ENCODE measurements at regions not wholly inside any gene's neighbourhood (a gene's known extent, or its start where the extent isn't known, plus 50 kb on each side); places are given as distances from the start of the nearest gene placed in this dataset.

DNA sequence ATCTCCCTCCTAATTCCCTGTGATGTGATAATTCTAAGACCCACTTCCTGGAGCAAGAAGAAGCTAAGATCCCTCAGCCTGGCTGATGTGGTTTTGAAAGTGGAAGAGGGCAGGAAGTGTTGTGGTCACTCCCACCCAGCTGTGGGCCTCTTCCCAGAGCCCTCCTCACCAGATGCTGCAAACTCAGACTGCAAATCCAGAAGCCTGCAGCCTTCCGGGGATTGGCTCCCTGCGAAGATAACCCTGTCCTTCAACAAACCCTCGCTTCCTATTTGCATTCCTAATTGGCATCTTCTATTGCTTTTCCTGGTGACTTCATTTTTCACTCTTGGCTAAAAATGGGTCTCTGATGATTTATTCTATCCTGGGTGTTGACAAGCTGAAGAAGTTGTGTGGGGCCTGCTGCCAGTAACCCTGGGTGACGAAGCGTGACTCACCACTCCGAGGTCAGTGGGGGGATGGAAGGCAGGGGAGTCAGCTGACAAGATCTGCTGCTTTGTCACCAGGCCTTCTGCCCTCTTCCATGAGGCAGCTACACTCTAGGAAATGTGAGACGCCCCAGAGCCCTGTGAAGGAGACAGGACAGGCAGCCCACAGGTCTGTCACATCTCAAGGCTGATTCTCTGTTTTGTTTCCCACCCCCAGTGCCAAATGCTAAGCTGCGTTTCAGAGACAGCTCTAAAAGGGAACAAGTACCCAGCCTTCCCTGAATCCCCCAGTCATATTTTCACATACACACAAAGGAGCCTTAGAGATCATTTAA lies 99.7 kb upstream of the LIPC start (continued):
- TF ChIP-seq ZNF703 (CRISPR knock-in tag; IDR thresholded peaks at IDR 0.05; ENCODE audit: borderline replicate concordance) (no peak), ZNF605 (CRISPR knock-in tag; IDR thresholded peaks at IDR 0.05) (no peak; the same call in 1 of the 2 replicates), EEA1 (CRISPR knock-in tag; IDR thresholded peaks at IDR 0.05; ENCODE audit: borderline replicate concordance) (0 out of 2 replicates have a peak, but pooled peaks have one; percentile 40), AFF4 (CRISPR knock-in tag; IDR thresholded peaks at IDR 0.05) (no peak), NKX3-1 (CRISPR knock-in tag; IDR thresholded peaks at IDR 0.05) (no peak), ZNF543 (CRISPR knock-in tag; IDR thresholded peaks at IDR 0.05) (no peak), MXD4 (CRISPR knock-in tag; IDR thresholded peaks at IDR 0.05) (no peak), ZNF292 (CRISPR knock-in tag; IDR thresholded peaks at IDR 0.05; ENCODE audit: borderline replicate concordance, low read depth) (peak; percentile 74; the same call in 1 of the 2 replicates), ZNF136 (CRISPR knock-in tag; IDR thresholded peaks at IDR 0.05; ENCODE audit: low read depth) (no peak), SP5 (CRISPR knock-in tag; IDR thresholded peaks at IDR 0.05; ENCODE audit: borderline replicate concordance, low read depth) (0 out of 2 replicates have a peak, but pooled peaks have one; percentile 13), AGO1 (IDR thresholded peaks at IDR 0.05; ENCODE audit: low read depth, low read length, poor library complexity, severe bottlenecking) (no peak), ZBTB7A (CRISPR knock-in tag; IDR thresholded peaks at IDR 0.05) (no peak), AHR (CRISPR knock-in tag; IDR thresholded peaks at IDR 0.05) (no peak)
- TF ChIP-seq, protein P1, sequence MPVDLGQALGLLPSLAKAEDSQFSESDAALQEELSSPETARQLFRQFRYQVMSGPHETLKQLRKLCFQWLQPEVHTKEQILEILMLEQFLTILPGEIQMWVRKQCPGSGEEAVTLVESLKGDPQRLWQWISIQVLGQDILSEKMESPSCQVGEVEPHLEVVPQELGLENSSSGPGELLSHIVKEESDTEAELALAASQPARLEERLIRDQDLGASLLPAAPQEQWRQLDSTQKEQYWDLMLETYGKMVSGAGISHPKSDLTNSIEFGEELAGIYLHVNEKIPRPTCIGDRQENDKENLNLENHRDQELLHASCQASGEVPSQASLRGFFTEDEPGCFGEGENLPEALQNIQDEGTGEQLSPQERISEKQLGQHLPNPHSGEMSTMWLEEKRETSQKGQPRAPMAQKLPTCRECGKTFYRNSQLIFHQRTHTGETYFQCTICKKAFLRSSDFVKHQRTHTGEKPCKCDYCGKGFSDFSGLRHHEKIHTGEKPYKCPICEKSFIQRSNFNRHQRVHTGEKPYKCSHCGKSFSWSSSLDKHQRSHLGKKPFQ (CRISPR knock-in tag; IDR thresholded peaks at IDR 0.05; ENCODE audit: insufficient replicate concordance): no peak
- TF ChIP-seq, protein P2, sequence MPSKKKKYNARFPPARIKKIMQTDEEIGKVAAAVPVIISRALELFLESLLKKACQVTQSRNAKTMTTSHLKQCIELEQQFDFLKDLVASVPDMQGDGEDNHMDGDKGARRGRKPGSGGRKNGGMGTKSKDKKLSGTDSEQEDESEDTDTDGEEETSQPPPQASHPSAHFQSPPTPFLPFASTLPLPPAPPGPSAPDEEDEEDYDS (CRISPR knock-in tag; IDR thresholded peaks at IDR 0.05): no peak
- TF ChIP-seq, protein P3, sequence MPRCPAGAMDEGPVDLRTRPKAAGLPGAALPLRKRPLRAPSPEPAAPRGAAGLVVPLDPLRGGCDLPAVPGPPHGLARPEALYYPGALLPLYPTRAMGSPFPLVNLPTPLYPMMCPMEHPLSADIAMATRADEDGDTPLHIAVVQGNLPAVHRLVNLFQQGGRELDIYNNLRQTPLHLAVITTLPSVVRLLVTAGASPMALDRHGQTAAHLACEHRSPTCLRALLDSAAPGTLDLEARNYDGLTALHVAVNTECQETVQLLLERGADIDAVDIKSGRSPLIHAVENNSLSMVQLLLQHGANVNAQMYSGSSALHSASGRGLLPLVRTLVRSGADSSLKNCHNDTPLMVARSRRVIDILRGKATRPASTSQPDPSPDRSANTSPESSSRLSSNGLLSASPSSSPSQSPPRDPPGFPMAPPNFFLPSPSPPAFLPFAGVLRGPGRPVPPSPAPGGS (CRISPR knock-in tag; IDR thresholded peaks at IDR 0.05): no peak; the same call in 1 of the 2 replicates
- TF ChIP-seq, protein P4, sequence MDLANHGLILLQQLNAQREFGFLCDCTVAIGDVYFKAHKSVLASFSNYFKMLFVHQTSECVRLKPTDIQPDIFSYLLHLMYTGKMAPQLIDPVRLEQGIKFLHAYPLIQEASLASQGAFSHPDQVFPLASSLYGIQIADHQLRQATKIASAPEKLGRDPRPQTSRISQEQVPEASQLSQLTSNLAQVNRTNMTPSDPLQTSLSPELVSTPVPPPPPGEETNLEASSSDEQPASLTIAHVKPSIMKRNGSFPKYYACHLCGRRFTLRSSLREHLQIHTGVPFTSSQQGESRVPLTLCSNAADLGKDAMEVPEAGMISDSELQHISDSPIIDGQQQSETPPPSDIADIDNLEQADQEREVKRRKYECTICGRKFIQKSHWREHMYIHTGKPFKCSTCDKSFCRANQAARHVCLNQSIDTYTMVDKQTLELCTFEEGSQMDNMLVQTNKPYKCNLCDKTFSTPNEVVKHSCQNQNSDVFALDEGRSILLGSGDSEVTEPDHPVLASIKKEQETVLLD (CRISPR knock-in tag; IDR thresholded peaks at IDR 0.05; ENCODE audit: low read depth): no peak
- TF ChIP-seq, protein P5, sequence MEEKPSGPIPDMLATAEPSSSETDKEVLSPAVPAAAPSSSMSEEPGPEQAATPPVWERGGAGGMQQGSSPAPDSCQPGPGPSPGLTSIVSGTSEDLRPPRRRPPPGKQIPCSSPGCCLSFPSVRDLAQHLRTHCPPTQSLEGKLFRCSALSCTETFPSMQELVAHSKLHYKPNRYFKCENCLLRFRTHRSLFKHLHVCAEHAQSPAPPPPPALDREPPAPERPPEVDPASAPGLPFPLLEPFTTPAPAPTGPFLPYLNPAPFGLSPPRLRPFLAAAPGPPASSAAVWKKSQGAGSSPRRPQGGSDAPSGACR (CRISPR knock-in tag; IDR thresholded peaks at IDR 0.05): no peak
- TF ChIP-seq, protein P6, sequence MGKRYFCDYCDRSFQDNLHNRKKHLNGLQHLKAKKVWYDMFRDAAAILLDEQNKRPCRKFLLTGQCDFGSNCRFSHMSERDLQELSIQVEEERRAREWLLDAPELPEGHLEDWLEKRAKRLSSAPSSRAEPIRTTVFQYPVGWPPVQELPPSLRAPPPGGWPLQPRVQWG (CRISPR knock-in tag; IDR thresholded peaks at IDR 0.05; ENCODE audit: borderline replicate concordance, low read depth): no peak
